GM23338 (cell line): ENCODE measurements at regions not wholly inside any gene's neighbourhood (a gene's known extent, or its start where the extent isn't known, plus 50 kb on each side); places are given as distances from the start of the nearest gene placed in this dataset.

Source experiments
- ATAC-seq: fragments of 200-7000 bp; cut with Tn5 transposase; 3 replicates; pipeline ENCODE4 v1.9.1; 2020
- DNase-seq: peaks from one replicate; pipeline ENCODE4 v3.0.0-alpha.2; 2015; ENCODE audit warnings: low spot score
- H2AFZ ChIP-seq: fragments of 200-600 bp; sonication (generic); 2 replicates; pipeline ENCODE4 v1.8.0; 2016; ENCODE audit warnings: antibody characterized with exemption, mild to moderate bottlenecking, moderate library complexity
- H3F3A ChIP-seq: fragments of 200-600 bp; sonication (generic); replicated peaks from 2 replicates; pipeline ENCODE4 v1.8.0; 2017; ENCODE audit warnings: antibody characterized with exemption, mixed run types, low read depth
- H3K27ac ChIP-seq: fragments of 200-600 bp; sonication (generic); 2 replicates; pipeline ENCODE4 v1.6.1; 2016; ENCODE audit warnings: low read depth
- H3K27me3 ChIP-seq: fragments of 200-600 bp; sonication (generic); 2 replicates; pipeline ENCODE4 v1.8.0; 2016; ENCODE audit warnings: mild to moderate bottlenecking, mixed run types, moderate library complexity; ENCODE audit not compliant: insufficient read depth
- H3K36me3 ChIP-seq: fragments of 200-600 bp; sonication (generic); 2 replicates; pipeline ENCODE4 v1.8.0; 2016; ENCODE audit warnings: mild to moderate bottlenecking; ENCODE audit not compliant: insufficient read depth
- H3K4me1 ChIP-seq: fragments of 200-600 bp; sonication (generic); 2 replicates; pipeline ENCODE4 v1.8.0; 2016; ENCODE audit warnings: mild to moderate bottlenecking, moderate library complexity; ENCODE audit not compliant: insufficient read depth
- H3K4me2 ChIP-seq: fragments of 200-600 bp; sonication (generic); 2 replicates; pipeline ENCODE4 v1.7.1; 2017; ENCODE audit warnings: mixed run types
- H3K4me3 ChIP-seq: fragments of 200-600 bp; sonication (generic); 2 replicates; pipeline ENCODE4 v1.6.1; 2016; ENCODE audit warnings: mixed run types
- H3K79me2 ChIP-seq: fragments of 200-600 bp; sonication (generic); replicated peaks from 2 replicates; pipeline ENCODE4 v1.8.0; 2017; ENCODE audit warnings: mild to moderate bottlenecking; ENCODE audit not compliant: insufficient read depth
- H3K9me2 ChIP-seq: fragments of 200-600 bp; sonication (generic); 2 replicates; pipeline ENCODE4 v1.8.0; 2017; ENCODE audit not compliant: insufficient read depth
- H4K20me1 ChIP-seq: fragments of 200-600 bp; sonication (generic); replicated peaks from 2 replicates; pipeline ENCODE4 v1.8.0; 2017; ENCODE audit warnings: mild to moderate bottlenecking; ENCODE audit not compliant: insufficient read depth
- H3K27ac Mint-ChIP-seq: 2 replicates; pipeline ENCODE4 v1.8.0; 2020; ENCODE audit warnings: inconsistent platforms, mild to moderate bottlenecking, moderate library complexity, mixed read lengths
- H3K27me3 Mint-ChIP-seq: 3 replicates; pipeline ENCODE4 v1.8.0; 2022; ENCODE audit warnings: low read depth, mild to moderate bottlenecking, moderate library complexity, mixed read lengths, inconsistent platforms; ENCODE audit not compliant: insufficient read depth, poor library complexity
- H3K36me3 Mint-ChIP-seq: 3 replicates; pipeline ENCODE4 v1.8.0; 2021; ENCODE audit warnings: low read depth, mild to moderate bottlenecking, inconsistent platforms, moderate library complexity, mixed read lengths
- H3K4me1 Mint-ChIP-seq: 3 replicates; pipeline ENCODE4 v1.8.0; 2020; ENCODE audit warnings: mild to moderate bottlenecking, inconsistent platforms, mixed read lengths
- H3K4me3 Mint-ChIP-seq: 3 replicates; pipeline ENCODE4 v1.8.0; 2021; ENCODE audit warnings: moderate library complexity, mild to moderate bottlenecking, inconsistent platforms, mixed read lengths
- H3K9me3 Mint-ChIP-seq: 3 replicates; pipeline ENCODE4 v1.8.0; 2020; ENCODE audit warnings: moderate library complexity, mild to moderate bottlenecking, inconsistent platforms, mixed read lengths
- CREB1 ChIP-seq: fragments of 250-450 bp; sonication (Bioruptor Pico); IDR thresholded peaks from 2 replicates; pipeline ENCODE4 v1.5.0; 2020; ENCODE audit warnings: low read depth, mild to moderate bottlenecking, moderate library complexity
- EZH2 ChIP-seq: fragments of 200-600 bp; sonication (generic); IDR thresholded peaks from one replicate; pipeline ENCODE4 v1.8.0; 2017; ENCODE audit warnings: antibody characterized with exemption, mild to moderate bottlenecking, low read depth; ENCODE audit not compliant: unreplicated experiment
- EZH2phosphoT487 ChIP-seq: fragments of 200-600 bp; sonication (generic); IDR thresholded peaks from one replicate; pipeline ENCODE4 v1.8.1; 2018; ENCODE audit warnings: antibody characterized with exemption; ENCODE audit not compliant: unreplicated experiment
- JUNB ChIP-seq: IDR thresholded peaks from one replicate; pipeline ENCODE4 v1.6.1; 2016; ENCODE audit warnings: antibody characterized with exemption; ENCODE audit not compliant: unreplicated experiment
- NANOG ChIP-seq: IDR thresholded peaks from 2 replicates; pipeline ENCODE4 v1.6.1; 2016; ENCODE audit warnings: antibody characterized with exemption, borderline replicate concordance
- POLR2AphosphoS5 ChIP-seq: IDR thresholded peaks from 2 replicates; pipeline ENCODE4 v1.6.1; 2016; ENCODE audit warnings: antibody characterized with exemption, low read depth
- STAT1 ChIP-seq: IDR thresholded peaks from one replicate; pipeline ENCODE4 v1.6.1; 2016; ENCODE audit warnings: antibody characterized with exemption; ENCODE audit not compliant: unreplicated experiment
- ZNF114 ChIP-seq: fragments of 250-450 bp; sonication (Bioruptor Pico); IDR thresholded peaks from 2 replicates; pipeline ENCODE4 v1.5.0; 2020; ENCODE audit warnings: mild to moderate bottlenecking, moderate library complexity
- ZNF331 ChIP-seq: fragments of 250-450 bp; sonication (Bioruptor Pico); IDR thresholded peaks from 2 replicates; pipeline ENCODE4 v1.5.0; 2020; ENCODE audit warnings: low read depth, mild to moderate bottlenecking, moderate library complexity
- TF ChIP-seq, protein P1 (sequence below): fragments of 250-450 bp; sonication (Bioruptor Pico); IDR thresholded peaks from 2 replicates; pipeline ENCODE4 v1.5.0; 2020; ENCODE audit warnings: mild to moderate bottlenecking, moderate library complexity
- TF ChIP-seq, protein P2 (sequence below): IDR thresholded peaks from 2 replicates; pipeline ENCODE4 v1.6.1; 2016; ENCODE audit warnings: antibody characterized with exemption
- TF ChIP-seq, protein P3 (sequence below), 2 experiments: fragments of 200-600 bp in 1 of 2; sonication (generic) in 1 of 2; conservative IDR thresholded peaks; 2 replicates each; pipeline versions ENCODE4 v1.5.1 to v1.6.1; 2016 to 2017; ENCODE audit warnings: antibody characterized with exemption in 2 of 2, low read depth in 2 of 2, mild to moderate bottlenecking in 2 of 2, moderate library complexity in 1 of 2
- TF ChIP-seq, protein P4 (sequence below): IDR thresholded peaks from one replicate; pipeline ENCODE4 v1.6.1; 2018; ENCODE audit warnings: antibody characterized with exemption; ENCODE audit not compliant: unreplicated experiment

DNA sequence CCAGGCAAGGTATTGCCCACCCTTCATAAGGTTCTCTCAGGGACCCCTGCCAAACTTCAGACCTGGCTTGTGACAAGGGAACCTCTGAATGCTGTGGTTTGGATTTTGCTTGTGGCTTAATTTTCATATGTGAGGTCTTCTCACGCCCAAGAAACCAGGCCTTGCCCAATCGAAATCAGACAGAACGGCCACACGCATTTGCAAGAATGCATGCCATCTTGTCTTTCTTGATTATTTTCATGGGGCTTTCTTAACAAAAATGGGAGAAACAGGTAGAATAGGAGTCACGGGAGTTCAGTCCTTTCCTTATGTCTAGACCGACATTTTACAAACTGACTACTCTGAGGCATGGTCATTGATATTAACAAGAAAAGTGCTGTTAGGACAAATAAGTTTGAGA, 170.2 kb upstream of the PAPPA start:
- Mint-ChIP-seq H3K27me3 (no peaks in the 10 kb centered on the region), H3K9me3 (no peaks in the 10 kb centered on the region), H3K36me3 (no peaks in the 10 kb centered on the region), H3K4me1 (peaks cover 5% of the 10 kb centered on the region; the same call in 2 of the 3 replicates), H3K27ac (no peak overlapping the region), H3K4me3 (no peak overlapping the region)
- no peak for ATAC-seq
- no peak overlapping the region for H3K4me2 ChIP-seq
- H2AFZ ChIP-seq: no peak overlapping the region
- no peaks in the 10 kb centered on the region for H3K79me2 ChIP-seq
- no peak overlapping the region for H3K27ac ChIP-seq
- no peaks in the 10 kb centered on the region for H3K36me3 ChIP-seq
- no peaks in the 10 kb centered on the region; the same call in 1 of the 2 replicates for H3K4me1 ChIP-seq
- no peaks in the 10 kb centered on the region for H3F3A ChIP-seq
- no peak for DNase-seq
- no peaks in the 10 kb centered on the region for H3K27me3 ChIP-seq
- no peak overlapping the region for H3K4me3 ChIP-seq
- no peak for TF ChIP-seq ZNF114
- TF ChIP-seq, protein P1, sequence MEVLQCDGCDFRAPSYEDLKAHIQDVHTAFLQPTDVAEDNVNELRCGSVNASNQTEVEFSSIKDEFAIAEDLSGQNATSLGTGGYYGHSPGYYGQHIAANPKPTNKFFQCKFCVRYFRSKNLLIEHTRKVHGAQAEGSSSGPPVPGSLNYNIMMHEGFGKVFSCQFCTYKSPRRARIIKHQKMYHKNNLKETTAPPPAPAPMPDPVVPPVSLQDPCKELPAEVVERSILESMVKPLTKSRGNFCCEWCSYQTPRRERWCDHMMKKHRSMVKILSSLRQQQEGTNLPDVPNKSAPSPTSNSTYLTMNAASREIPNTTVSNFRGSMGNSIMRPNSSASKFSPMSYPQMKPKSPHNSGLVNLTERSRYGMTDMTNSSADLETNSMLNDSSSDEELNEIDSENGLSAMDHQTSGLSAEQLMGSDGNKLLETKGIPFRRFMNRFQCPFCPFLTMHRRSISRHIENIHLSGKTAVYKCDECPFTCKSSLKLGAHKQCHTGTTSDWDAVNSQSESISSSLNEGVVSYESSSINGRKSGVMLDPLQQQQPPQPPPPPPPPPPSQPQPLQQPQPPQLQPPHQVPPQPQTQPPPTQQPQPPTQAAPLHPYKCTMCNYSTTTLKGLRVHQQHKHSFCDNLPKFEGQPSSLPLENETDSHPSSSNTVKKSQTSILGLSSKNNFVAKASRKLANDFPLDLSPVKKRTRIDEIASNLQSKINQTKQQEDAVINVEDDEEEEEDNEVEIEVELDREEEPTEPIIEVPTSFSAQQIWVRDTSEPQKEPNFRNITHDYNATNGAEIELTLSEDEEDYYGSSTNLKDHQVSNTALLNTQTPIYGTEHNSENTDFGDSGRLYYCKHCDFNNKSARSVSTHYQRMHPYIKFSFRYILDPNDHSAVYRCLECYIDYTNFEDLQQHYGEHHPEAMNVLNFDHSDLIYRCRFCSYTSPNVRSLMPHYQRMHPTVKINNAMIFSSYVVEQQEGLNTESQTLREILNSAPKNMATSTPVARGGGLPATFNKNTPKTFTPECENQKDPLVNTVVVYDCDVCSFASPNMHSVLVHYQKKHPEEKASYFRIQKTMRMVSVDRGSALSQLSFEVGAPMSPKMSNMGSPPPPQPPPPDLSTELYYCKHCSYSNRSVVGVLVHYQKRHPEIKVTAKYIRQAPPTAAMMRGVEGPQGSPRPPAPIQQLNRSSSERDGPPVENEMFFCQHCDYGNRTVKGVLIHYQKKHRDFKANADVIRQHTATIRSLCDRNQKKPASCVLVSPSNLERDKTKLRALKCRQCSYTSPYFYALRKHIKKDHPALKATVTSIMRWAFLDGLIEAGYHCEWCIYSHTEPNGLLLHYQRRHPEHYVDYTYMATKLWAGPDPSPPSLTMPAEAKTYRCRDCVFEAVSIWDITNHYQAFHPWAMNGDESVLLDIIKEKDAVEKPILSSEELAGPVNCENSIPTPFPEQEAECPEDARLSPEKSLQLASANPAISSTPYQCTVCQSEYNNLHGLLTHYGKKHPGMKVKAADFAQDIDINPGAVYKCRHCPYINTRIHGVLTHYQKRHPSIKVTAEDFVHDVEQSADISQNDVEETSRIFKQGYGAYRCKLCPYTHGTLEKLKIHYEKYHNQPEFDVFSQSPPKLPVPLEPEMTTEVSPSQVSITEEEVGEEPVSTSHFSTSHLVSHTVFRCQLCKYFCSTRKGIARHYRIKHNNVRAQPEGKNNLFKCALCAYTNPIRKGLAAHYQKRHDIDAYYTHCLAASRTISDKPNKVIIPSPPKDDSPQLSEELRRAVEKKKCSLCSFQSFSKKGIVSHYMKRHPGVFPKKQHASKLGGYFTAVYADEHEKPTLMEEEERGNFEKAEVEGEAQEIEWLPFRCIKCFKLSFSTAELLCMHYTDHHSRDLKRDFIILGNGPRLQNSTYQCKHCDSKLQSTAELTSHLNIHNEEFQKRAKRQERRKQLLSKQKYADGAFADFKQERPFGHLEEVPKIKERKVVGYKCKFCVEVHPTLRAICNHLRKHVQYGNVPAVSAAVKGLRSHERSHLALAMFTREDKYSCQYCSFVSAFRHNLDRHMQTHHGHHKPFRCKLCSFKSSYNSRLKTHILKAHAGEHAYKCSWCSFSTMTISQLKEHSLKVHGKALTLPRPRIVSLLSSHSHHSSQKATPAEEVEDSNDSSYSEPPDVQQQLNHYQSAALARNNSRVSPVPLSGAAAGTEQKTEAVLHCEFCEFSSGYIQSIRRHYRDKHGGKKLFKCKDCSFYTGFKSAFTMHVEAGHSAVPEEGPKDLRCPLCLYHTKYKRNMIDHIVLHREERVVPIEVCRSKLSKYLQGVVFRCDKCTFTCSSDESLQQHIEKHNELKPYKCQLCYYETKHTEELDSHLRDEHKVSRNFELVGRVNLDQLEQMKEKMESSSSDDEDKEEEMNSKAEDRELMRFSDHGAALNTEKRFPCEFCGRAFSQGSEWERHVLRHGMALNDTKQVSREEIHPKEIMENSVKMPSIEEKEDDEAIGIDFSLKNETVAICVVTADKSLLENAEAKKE: no peak
- TF ChIP-seq, protein P2, sequence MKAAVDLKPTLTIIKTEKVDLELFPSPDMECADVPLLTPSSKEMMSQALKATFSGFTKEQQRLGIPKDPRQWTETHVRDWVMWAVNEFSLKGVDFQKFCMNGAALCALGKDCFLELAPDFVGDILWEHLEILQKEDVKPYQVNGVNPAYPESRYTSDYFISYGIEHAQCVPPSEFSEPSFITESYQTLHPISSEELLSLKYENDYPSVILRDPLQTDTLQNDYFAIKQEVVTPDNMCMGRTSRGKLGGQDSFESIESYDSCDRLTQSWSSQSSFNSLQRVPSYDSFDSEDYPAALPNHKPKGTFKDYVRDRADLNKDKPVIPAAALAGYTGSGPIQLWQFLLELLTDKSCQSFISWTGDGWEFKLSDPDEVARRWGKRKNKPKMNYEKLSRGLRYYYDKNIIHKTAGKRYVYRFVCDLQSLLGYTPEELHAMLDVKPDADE: no peak
- no peak for TF ChIP-seq EZH2phosphoT487
- TF ChIP-seq, protein P3, sequence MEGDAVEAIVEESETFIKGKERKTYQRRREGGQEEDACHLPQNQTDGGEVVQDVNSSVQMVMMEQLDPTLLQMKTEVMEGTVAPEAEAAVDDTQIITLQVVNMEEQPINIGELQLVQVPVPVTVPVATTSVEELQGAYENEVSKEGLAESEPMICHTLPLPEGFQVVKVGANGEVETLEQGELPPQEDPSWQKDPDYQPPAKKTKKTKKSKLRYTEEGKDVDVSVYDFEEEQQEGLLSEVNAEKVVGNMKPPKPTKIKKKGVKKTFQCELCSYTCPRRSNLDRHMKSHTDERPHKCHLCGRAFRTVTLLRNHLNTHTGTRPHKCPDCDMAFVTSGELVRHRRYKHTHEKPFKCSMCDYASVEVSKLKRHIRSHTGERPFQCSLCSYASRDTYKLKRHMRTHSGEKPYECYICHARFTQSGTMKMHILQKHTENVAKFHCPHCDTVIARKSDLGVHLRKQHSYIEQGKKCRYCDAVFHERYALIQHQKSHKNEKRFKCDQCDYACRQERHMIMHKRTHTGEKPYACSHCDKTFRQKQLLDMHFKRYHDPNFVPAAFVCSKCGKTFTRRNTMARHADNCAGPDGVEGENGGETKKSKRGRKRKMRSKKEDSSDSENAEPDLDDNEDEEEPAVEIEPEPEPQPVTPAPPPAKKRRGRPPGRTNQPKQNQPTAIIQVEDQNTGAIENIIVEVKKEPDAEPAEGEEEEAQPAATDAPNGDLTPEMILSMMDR (conservative IDR thresholded peaks at IDR 0.05; ENCODE audit: low read depth in 2 of 2): no peak
- TF ChIP-seq JUNB: no peak
- no peak for TF ChIP-seq EZH2
- TF ChIP-seq, protein P4, sequence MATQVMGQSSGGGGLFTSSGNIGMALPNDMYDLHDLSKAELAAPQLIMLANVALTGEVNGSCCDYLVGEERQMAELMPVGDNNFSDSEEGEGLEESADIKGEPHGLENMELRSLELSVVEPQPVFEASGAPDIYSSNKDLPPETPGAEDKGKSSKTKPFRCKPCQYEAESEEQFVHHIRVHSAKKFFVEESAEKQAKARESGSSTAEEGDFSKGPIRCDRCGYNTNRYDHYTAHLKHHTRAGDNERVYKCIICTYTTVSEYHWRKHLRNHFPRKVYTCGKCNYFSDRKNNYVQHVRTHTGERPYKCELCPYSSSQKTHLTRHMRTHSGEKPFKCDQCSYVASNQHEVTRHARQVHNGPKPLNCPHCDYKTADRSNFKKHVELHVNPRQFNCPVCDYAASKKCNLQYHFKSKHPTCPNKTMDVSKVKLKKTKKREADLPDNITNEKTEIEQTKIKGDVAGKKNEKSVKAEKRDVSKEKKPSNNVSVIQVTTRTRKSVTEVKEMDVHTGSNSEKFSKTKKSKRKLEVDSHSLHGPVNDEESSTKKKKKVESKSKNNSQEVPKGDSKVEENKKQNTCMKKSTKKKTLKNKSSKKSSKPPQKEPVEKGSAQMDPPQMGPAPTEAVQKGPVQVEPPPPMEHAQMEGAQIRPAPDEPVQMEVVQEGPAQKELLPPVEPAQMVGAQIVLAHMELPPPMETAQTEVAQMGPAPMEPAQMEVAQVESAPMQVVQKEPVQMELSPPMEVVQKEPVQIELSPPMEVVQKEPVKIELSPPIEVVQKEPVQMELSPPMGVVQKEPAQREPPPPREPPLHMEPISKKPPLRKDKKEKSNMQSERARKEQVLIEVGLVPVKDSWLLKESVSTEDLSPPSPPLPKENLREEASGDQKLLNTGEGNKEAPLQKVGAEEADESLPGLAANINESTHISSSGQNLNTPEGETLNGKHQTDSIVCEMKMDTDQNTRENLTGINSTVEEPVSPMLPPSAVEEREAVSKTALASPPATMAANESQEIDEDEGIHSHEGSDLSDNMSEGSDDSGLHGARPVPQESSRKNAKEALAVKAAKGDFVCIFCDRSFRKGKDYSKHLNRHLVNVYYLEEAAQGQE: no peak
- no peak for TF ChIP-seq CREB1 (CRISPR knock-in tag)
- no peak for TF ChIP-seq POLR2AphosphoS5
- TF ChIP-seq STAT1: no peak
- TF ChIP-seq ZNF331: no peak
- no peak for TF ChIP-seq NANOG
- H3K9me2 ChIP-seq: peaks cover 9% of the 10 kb centered on the region
- H4K20me1 ChIP-seq: no peaks in the 10 kb centered on the region
